HFF-Myc (cell line): ENCODE measurements at regions not wholly inside any gene's neighbourhood (a gene's known extent, or its start where the extent isn't known, plus 50 kb on each side); places are given as distances from the start of the nearest gene placed in this dataset.

Experiments used
- DNase-seq: peaks from one replicate; pipeline ENCODE4 v3.0.0-alpha.2; 2011; ENCODE audit warnings: low read depth; ENCODE audit errors: extremely low read depth
- H3K4me3 ChIP-seq: replicated peaks from 2 replicates; pipeline ENCODE4 v1.5.1; 2011; ENCODE audit warnings: low read depth, mild to moderate bottlenecking, control low read depth, low read length
- CTCF ChIP-seq: IDR thresholded peaks from 2 replicates; pipeline ENCODE4 v1.5.1; 2012; ENCODE audit warnings: mild to moderate bottlenecking, low read depth, low read length, control low read depth; ENCODE audit errors: missing control alignments

DNA sequence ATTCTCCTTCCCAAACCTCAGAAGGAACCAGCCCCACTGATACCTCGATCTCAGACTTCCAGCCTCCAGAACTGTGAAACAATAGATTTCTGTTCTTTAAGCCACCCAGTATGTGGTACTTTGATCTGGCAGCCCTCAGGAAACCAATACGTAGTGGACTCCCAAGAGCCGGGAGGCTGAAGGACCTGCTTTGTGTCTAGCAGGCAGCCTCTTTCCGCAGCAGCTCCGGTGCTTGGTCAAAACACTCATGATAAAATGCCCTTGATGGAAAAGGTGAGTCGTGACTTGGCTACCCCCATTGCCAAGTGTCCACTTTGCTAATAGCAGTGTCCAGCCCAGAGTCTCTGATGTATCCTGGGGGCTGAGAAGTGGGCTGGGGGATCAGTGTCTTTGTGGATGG is 158.8 kb upstream of the TMTC4 start:
- no peak for TF ChIP-seq CTCF
- no peak overlapping the region for H3K4me3 ChIP-seq
- DNase-seq, result no peak

- TF ChIP-seq CTCF, result no peak
- DNase-seq, result no peak
- no peak overlapping the region for H3K4me3 ChIP-seq
Measured at GRCh38 chr13:100828226-100828625, 153.6 kb upstream of the TMTC4 start.

- DNase-seq, result no peak
- no peak for TF ChIP-seq CTCF
- no peak overlapping the region for H3K4me3 ChIP-seq
Measured at GRCh38 chr13:100827489-100828176, 153.0 kb upstream of the TMTC4 start.

DNA sequence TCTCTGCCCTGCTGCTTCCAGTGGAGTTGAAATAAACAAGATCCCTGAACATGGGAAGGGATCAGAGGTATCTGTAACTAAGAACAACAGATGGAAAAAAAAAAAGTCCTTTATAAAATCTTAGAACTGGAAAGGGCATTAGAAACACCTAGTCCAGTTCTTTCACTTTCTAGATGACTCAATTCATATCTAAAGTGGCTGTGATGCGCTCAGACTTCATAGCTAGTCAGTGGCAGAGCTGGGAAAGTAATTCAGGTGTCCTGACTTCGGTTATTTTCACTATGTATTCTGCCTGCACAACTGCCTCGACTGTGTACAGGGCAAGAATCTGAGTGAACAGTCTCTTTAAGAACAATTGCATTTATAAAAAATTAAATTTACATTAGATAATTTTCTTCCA is 151.8 kb upstream of the TMTC4 start:
- no peak for DNase-seq
- no peak overlapping the region for H3K4me3 ChIP-seq
- TF ChIP-seq CTCF, result no peak

DNA sequence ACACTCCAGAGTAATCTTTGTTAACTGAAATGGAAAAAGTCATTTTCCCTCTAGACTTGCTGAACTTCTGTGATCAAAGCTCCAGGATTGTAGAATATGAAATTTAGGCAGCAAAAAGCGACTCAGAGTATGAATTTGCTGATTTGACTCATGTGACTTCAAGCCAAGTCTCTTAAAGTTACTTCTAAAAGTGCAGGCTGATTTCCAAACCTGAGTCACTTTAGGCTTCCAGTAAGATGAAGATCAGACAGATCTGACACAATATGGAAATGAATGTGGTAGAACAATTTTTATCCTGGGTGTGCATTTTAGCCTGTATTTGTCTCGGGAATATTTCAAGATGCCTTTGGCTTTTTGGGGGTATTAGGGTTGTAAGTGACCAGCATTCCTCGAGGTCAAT is 151.0 kb upstream of the TMTC4 start:
- H3K4me3 ChIP-seq, result no peak overlapping the region
- TF ChIP-seq CTCF, result no peak
- DNase-seq, result no peak

- no peak for DNase-seq
- H3K4me3 ChIP-seq, result no peak overlapping the region
- TF ChIP-seq CTCF, result no peak
Measured at GRCh38 chr13:100824366-100824765, 149.8 kb upstream of the TMTC4 start.

GRCh38 chr13:100823448-100823847 is 148.9 kb upstream of the TMTC4 start:
- no peak overlapping the region for H3K4me3 ChIP-seq
- no peak for TF ChIP-seq CTCF
- DNase-seq, result no peak
